Endothelial cell of hepatic sinusoid (primary cell): ENCODE measurements at regions not wholly inside any gene's neighbourhood (a gene's known extent, or its start where the extent isn't known, plus 50 kb on each side); places are given as distances from the start of the nearest gene placed in this dataset.
"Not testable (repeated sequence)": the region's sequence is repeated elsewhere in the genome, so short reads cannot be mapped to it uniquely, and the experiment has no call there.

Source experiments
- in situ Hi-C: cut with HindIII; loops from 2 replicates; pipeline ENCODE4 v1.10.0; 2017; ENCODE audit warnings: low sequenced_read_pairs

GRCh38 chr15:36039996-36040572, 494.1 kb upstream of the DPH6 start:
- in situ Hi-C loops, result no loop called here

GRCh38 chr15:36047018-36047716, 501.2 kb upstream of the DPH6 start:
- in situ Hi-C loops, result not testable (repeated sequence)

GRCh38 chr15:36050899-36051298, 504.9 kb upstream of the DPH6 start:
- in situ Hi-C loops, result loop anchor here (5.0 kb wide), 1 partner anchor 39 kb away; no protein-coding TSS in a partner anchor

GRCh38 chr15:36052641-36053040, 506.7 kb upstream of the DPH6 start:
- in situ Hi-C loops, result loop anchor here (5.0 kb wide), 1 partner anchor 40 kb away; no protein-coding TSS in a partner anchor

- in situ Hi-C loops, result loop anchor here (5.0 kb wide), 1 partner anchor 41 kb away; no protein-coding TSS in a partner anchor
These were observed 507.8 kb upstream of the DPH6 start for GRCh38 chr15:36053746-36054145.

- in situ Hi-C loops, result no loop called here
These were observed 513.6 kb upstream of the DPH6 start for GRCh38 chr15:36059596-36059995.

GRCh38 chr15:36062357-36062756, 516.4 kb upstream of the DPH6 start:
- in situ Hi-C loops, result no loop called here

- in situ Hi-C loops, result no loop called here
These were observed 512.7 kb upstream of the CDIN1 start for GRCh38 chr15:36066757-36067156.

GRCh38 chr15:36067483-36068274, 511.7 kb upstream of the CDIN1 start:
- in situ Hi-C loops, result no loop called here

- in situ Hi-C loops, result no loop called here
These were observed 504.1 kb upstream of the CDIN1 start for GRCh38 chr15:36075333-36075732.

GRCh38 chr15:36079021-36079420, 500.4 kb upstream of the CDIN1 start:
- in situ Hi-C loops, result no loop called here

GRCh38 chr15:36080759-36081158, 498.7 kb upstream of the CDIN1 start:
- in situ Hi-C loops, result no loop called here

- in situ Hi-C loops, result no loop called here
These were observed 489.0 kb upstream of the CDIN1 start for GRCh38 chr15:36090286-36090946.

GRCh38 chr15:36106640-36107335, 472.6 kb upstream of the CDIN1 start:
- in situ Hi-C loops, result no loop called here

GRCh38 chr15:36108541-36108940, 470.9 kb upstream of the CDIN1 start:
- in situ Hi-C loops, result no loop called here

- in situ Hi-C loops, result no loop called here
These were observed 469.3 kb upstream of the CDIN1 start for GRCh38 chr15:36109943-36110658.

GRCh38 chr15:36110659-36110993, 468.8 kb upstream of the CDIN1 start:
- in situ Hi-C loops, result no loop called here

- in situ Hi-C loops, result no loop called here
These were observed 462.1 kb upstream of the CDIN1 start for GRCh38 chr15:36117296-36117787.

GRCh38 chr15:36126194-36126593, 453.2 kb upstream of the CDIN1 start:
- in situ Hi-C loops, result no loop called here
